HEK293T (cell line): ENCODE measurements at regions not wholly inside any gene's neighbourhood (a gene's known extent, or its start where the extent isn't known, plus 50 kb on each side); places are given as distances from the start of the nearest gene placed in this dataset.

Experiments
- ARNT ChIP-seq: fragments of 450-650 bp; IDR thresholded peaks from 2 replicates; pipeline ENCODE4 v1.6.1; 2017; ENCODE audit warnings: mild to moderate bottlenecking
- BHLHE40 ChIP-seq: fragments of 450-650 bp; IDR thresholded peaks from 2 replicates; pipeline ENCODE4 v1.6.1; 2016; ENCODE audit warnings: mild to moderate bottlenecking, moderate library complexity, borderline replicate concordance
- CTBP1 ChIP-seq: fragments of 450-650 bp; IDR thresholded peaks from 2 replicates; pipeline ENCODE4 v1.6.1; 2016; ENCODE audit warnings: borderline replicate concordance
- FOXA1 ChIP-seq: fragments of 450-650 bp; IDR thresholded peaks from 2 replicates; pipeline ENCODE4 v1.6.1; 2016; ENCODE audit warnings: mild to moderate bottlenecking
- FOXK2 ChIP-seq: fragments of 450-650 bp; IDR thresholded peaks from 2 replicates; pipeline ENCODE4 v1.6.1; 2016; ENCODE audit warnings: mild to moderate bottlenecking
- FOXM1 ChIP-seq: fragments of 450-650 bp; IDR thresholded peaks from 2 replicates; pipeline ENCODE4 v1.6.1; 2017; ENCODE audit warnings: mild to moderate bottlenecking, borderline replicate concordance
- HDGF ChIP-seq: fragments of 450-650 bp; IDR thresholded peaks from 2 replicates; pipeline ENCODE4 v1.6.1; 2017; ENCODE audit warnings: antibody characterized with exemption, borderline replicate concordance
- L3MBTL2 ChIP-seq: fragments of 450-650 bp; conservative IDR thresholded peaks from 2 replicates; pipeline ENCODE4 v1.6.1; 2016; ENCODE audit warnings: mild to moderate bottlenecking
- LEF1 ChIP-seq: fragments of 450-650 bp; IDR thresholded peaks from 2 replicates; pipeline ENCODE4 v1.6.1; 2017; ENCODE audit warnings: mild to moderate bottlenecking, borderline replicate concordance
- NFRKB ChIP-seq: fragments of 450-650 bp; IDR thresholded peaks from 2 replicates; pipeline ENCODE4 v1.6.1; 2016; ENCODE audit warnings: mild to moderate bottlenecking, moderate library complexity
- PKNOX1 ChIP-seq: fragments of 450-650 bp; IDR thresholded peaks from 2 replicates; pipeline ENCODE4 v1.6.1; 2016
- SP1 ChIP-seq: fragments of 450-650 bp; IDR thresholded peaks from 2 replicates; pipeline ENCODE4 v1.6.1; 2017
- SUZ12 ChIP-seq: fragments of 450-650 bp; IDR thresholded peaks from 2 replicates; pipeline ENCODE4 v1.6.1; 2016; ENCODE audit warnings: mild to moderate bottlenecking
- TARDBP ChIP-seq: fragments of 450-650 bp; IDR thresholded peaks from 2 replicates; pipeline ENCODE4 v1.6.1; 2016

GRCh38 chr3:6229778-6230410 is 631.0 kb upstream of the GRM7 start:
- TF ChIP-seq FOXM1 (no peak), NFRKB (no peak), PKNOX1 (no peak), FOXA1 (no peak), TARDBP (no peak), SUZ12 (no peak), BHLHE40 (no peak), ARNT (no peak), FOXK2 (no peak), SP1 (no peak), HDGF (no peak), CTBP1 (no peak), LEF1 (no peak), L3MBTL2 (no peak)
